UCSD-AML1 (cell line): ENCODE measurements at regions not wholly inside any gene's neighbourhood (a gene's known extent, or its start where the extent isn't known, plus 50 kb on each side); places are given as distances from the start of the nearest gene placed in this dataset.
A peak's percentile ranks its signal among the peaks of the same experiment; 100 is the strongest.

ENCODE experiments used
- DNase-seq: peaks from one replicate; lab custom pipeline; 2025; ENCODE audit not compliant: unreplicated experiment; lab: John Stamatoyannopoulos, UW

GRCh38 chr7:125675169-125675568 is 745.5 kb upstream of the POT1 start:
- no peak for DNase-seq

GRCh38 chr7:125670926-125671572 is 741.4 kb upstream of the POT1 start:
- DNase-seq = no peak

- no peak for DNase-seq
These were observed 738.8 kb upstream of the POT1 start for GRCh38 chr7:125668321-125668993.

- no peak for DNase-seq
These were observed 735.0 kb upstream of the POT1 start for GRCh38 chr7:125664625-125665024.

- no peak for DNase-seq
These were observed 734.3 kb upstream of the POT1 start for GRCh38 chr7:125663961-125664360.

GRCh38 chr7:125661677-125662076 is 732.1 kb upstream of the POT1 start:
- DNase-seq = peak; percentile 32

GRCh38 chr7:125661006-125661405 is 731.4 kb upstream of the POT1 start:
- DNase-seq = no peak

GRCh38 chr7:125654076-125654475 is 724.5 kb upstream of the POT1 start:
- DNase-seq = no peak

- DNase-seq = peak; percentile 1
These were observed 722.4 kb upstream of the POT1 start for GRCh38 chr7:125651823-125652528.

- DNase-seq = no peak
These were observed 718.9 kb upstream of the POT1 start for GRCh38 chr7:125648543-125648942.

- no peak for DNase-seq
These were observed 716.1 kb upstream of the POT1 start for GRCh38 chr7:125645770-125646169.

GRCh38 chr7:125644109-125644508 is 714.5 kb upstream of the POT1 start:
- DNase-seq = no peak

GRCh38 chr7:125643302-125643701 is 713.7 kb upstream of the POT1 start:
- no peak for DNase-seq

GRCh38 chr7:125641884-125642283 is 712.3 kb upstream of the POT1 start:
- no peak for DNase-seq

- no peak for DNase-seq
These were observed 706.8 kb upstream of the POT1 start for GRCh38 chr7:125636320-125636962.

GRCh38 chr7:125618516-125618915 is 688.9 kb upstream of the POT1 start:
- DNase-seq = no peak

GRCh38 chr7:125611582-125611981 is 682.0 kb upstream of the POT1 start:
- no peak for DNase-seq

- no peak for DNase-seq
These were observed 677.0 kb upstream of the POT1 start for GRCh38 chr7:125606671-125607070.

- DNase-seq = no peak
These were observed 675.6 kb upstream of the POT1 start for GRCh38 chr7:125605241-125605640.

- DNase-seq = no peak
These were observed 672.8 kb upstream of the POT1 start for GRCh38 chr7:125602441-125602840.

GRCh38 chr7:125599387-125599786 is 669.8 kb upstream of the POT1 start:
- no peak for DNase-seq

- DNase-seq = no peak
These were observed 662.7 kb upstream of the POT1 start for GRCh38 chr7:125592331-125592730.
